Fibroblast of peridontal ligament (primary cell): ENCODE measurements at regions not wholly inside any gene's neighbourhood (a gene's known extent, or its start where the extent isn't known, plus 50 kb on each side); places are given as distances from the start of the nearest gene placed in this dataset.
A peak's percentile ranks its signal among the peaks of the same experiment; 100 is the strongest.

Source experiments
- DNase-seq: peaks from one replicate; pipeline ENCODE4 v3.0.0-alpha.2; 2010; ENCODE audit errors: extremely low read depth

GRCh38 chr22:11628651-11629511 is 3899.1 kb upstream of the OR11H1 start:
- no peak for DNase-seq

DNA sequence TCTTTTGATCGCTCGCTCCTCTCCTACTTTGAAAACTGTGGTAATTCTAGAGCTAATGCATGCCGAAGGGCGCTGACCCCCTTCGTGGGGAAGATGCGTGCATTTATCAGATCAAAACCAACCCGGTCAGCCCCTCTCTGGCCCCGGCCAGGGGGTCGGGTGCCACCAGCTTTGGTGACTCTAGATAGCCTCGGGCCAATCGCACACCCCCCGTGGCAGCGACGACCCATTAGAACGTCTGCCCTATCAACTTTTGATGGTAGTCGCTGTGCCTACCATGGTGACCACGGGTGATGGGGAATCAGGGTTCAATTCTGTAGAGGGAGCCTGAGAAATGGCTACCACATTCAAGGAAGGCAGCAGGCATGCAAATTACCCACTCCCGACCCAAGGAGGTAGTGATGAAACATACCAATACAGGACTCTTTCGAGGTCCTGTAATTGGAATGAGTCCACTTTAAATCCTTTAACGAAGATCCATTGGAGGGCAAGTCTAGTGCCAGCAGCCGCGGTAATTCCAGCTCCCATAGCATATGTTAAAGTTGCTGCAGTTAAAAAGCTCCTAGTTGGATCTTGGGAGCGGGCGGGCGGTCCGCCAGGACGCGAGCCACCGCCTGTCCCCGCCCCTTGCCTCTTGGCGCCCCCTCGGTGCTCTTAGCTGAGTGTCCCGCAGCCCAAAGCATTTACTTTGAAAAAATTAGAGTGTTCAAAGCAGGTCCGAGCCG is 3898.2 kb upstream of the OR11H1 start:
- no peak for DNase-seq

DNA sequence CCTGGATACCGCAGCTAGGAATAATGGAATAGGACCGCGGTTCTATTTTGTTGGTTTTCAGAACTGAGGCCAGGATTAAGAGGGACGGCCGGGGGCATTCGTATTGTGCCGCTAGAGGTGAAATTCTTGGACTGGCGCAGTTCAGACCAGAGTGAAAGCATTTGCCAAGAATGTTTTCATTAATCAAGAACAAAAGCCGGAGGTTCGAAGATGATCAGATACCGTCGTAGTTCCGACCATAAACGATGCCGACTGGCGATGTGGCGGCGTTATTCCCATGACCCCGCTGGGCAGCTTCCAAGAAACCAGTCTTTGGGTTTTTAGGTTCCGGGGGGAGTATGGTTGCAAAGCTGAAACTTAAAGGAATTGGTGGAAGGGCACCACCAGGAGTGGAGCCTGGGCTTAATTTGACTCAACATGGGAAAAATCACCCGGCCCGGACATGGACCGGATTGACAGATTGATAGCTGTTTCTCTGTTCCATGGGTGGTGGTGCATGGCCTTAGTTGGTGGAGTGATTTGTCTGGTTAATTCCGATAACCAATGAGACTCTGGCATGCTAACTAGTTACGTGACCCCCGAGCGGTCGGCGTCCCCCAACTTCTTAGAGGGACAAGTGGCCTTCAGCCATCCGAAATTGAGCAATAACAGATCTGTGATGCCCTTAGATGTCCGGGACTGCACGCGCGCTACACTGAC is 3897.5 kb upstream of the OR11H1 start:
- DNase-seq, result peak; percentile 7
